Choroid plexus epithelial cell (primary cell): ENCODE measurements at regions not wholly inside any gene's neighbourhood (a gene's known extent, or its start where the extent isn't known, plus 50 kb on each side); places are given as distances from the start of the nearest gene placed in this dataset.

Source experiments
- DNase-seq: peaks from one replicate; pipeline ENCODE4 v3.0.0-alpha.2; 2010; ENCODE audit warnings: low read depth
- H3K4me3 ChIP-seq: 2 replicates; pipeline ENCODE4 v1.5.1; 2011; ENCODE audit warnings: low read depth, mild to moderate bottlenecking, control low read depth, low read length, moderate library complexity
- TF ChIP-seq, protein P1 (sequence below): conservative IDR thresholded peaks from 2 replicates; pipeline ENCODE4 v1.5.1; 2011; ENCODE audit warnings: low read depth, mild to moderate bottlenecking, control low read depth, inconsistent platforms, low read length, moderate library complexity

DNA sequence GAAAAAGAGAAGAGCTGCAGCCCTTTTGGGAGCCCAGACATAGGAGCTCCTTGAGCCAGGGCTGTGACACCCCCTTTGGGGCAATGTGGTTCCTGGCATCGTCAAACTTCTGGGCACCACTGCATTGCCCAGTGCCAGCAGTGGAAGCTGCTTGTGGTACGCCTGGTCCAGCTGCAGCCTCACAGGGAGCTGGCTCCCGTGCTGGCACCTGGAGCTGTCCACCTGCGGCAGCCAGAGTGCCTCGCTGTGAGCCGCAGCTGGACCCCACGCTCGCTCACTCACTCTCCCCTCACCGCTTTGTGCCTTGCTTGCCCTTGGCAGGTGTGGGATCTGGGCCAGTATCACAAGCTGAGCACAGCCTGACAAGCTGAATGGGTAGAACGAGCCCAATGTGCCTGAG lies 1150.8 kb upstream of the CDH6 start:
- TF ChIP-seq, protein P1, sequence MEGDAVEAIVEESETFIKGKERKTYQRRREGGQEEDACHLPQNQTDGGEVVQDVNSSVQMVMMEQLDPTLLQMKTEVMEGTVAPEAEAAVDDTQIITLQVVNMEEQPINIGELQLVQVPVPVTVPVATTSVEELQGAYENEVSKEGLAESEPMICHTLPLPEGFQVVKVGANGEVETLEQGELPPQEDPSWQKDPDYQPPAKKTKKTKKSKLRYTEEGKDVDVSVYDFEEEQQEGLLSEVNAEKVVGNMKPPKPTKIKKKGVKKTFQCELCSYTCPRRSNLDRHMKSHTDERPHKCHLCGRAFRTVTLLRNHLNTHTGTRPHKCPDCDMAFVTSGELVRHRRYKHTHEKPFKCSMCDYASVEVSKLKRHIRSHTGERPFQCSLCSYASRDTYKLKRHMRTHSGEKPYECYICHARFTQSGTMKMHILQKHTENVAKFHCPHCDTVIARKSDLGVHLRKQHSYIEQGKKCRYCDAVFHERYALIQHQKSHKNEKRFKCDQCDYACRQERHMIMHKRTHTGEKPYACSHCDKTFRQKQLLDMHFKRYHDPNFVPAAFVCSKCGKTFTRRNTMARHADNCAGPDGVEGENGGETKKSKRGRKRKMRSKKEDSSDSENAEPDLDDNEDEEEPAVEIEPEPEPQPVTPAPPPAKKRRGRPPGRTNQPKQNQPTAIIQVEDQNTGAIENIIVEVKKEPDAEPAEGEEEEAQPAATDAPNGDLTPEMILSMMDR, result no peak
- no peak overlapping the region for H3K4me3 ChIP-seq
- DNase-seq, result no peak

DNA sequence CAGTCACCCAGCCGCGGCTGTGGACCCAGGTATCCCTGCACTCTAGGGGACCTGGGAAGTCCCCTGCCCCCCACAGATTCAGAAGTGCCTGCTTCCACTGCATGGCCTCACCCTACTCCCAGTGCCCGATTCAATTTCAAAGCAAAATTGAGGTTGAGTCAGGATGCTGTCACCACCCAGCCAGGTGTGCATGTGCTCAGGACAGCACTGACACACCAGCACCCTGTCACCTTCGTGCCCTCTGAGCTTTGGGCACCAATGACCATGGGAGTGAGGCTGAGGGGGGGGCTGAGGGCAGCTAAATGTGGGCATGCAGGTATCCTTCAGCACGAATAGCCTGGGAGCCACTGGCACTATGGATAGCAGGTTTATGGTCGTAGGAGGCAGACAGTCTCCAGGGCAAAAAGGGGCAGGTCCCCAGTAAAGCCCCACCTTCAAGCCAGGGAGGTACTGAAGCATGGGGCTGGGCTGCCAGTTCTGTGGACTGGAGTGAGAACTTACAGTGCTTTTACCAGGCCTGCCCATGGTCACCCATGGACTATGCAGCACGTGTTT lies 1151.6 kb upstream of the CDH6 start:
- no peak for DNase-seq
- H3K4me3 ChIP-seq, result no peak overlapping the region
- TF ChIP-seq, protein P1, result no peak

DNA sequence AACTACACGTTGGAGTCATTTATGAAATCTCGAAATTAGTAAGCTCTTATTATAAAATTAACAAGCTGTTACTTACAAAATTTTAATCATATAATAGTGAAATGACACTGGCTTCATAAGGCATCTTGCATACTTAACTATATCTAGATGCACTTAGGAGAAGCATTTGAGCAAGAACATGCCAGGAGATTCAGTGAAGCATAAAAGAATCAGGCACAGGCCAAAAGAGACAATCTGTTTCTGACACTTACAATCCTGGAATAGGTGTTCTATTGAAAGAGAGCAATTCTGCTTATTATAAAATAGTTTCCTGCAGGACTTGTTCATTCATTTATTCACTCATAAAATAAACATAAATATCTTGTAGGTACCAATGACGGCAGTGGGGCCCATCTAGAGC lies 1152.2 kb upstream of the CDH6 start:
- DNase-seq, result no peak

DNA sequence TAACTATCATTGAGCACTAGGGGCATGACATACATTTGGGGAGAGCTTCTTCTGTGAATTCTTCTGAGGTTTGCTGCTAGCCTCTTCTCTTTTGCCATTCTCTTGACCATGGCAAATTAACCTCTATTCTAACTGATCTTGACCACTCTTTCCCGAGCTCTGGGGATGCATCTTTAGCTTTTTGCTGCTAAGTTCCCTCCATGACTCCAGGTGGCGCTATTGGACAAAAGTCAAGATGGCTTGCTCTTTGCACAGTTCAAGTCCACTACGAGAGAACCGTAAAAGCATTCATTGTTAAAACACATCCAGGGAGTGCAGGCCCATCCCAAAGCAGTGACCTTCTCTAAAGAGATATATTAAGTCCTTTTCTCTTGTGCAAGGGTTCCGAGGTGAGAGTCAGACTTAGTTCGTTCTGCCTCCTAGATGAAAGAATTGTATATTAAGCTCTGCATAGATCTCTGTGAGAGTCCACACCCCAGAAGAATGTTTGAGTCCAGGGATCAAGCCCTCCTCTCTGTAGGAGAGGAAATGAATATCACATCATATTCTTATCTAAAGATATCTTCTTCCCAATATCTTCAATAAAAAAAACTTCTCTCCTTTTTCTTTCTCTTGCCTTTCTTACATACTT lies 1152.9 kb upstream of the CDH6 start:
- TF ChIP-seq, protein P1, result peak; percentile 99
- peak; percentile 93 for DNase-seq
- no peak overlapping the region for H3K4me3 ChIP-seq

More for the DNA sequence above, 1152.2 kb upstream of the CDH6 start:
- no peak overlapping the region for H3K4me3 ChIP-seq
- TF ChIP-seq, protein P1, result no peak

DNA sequence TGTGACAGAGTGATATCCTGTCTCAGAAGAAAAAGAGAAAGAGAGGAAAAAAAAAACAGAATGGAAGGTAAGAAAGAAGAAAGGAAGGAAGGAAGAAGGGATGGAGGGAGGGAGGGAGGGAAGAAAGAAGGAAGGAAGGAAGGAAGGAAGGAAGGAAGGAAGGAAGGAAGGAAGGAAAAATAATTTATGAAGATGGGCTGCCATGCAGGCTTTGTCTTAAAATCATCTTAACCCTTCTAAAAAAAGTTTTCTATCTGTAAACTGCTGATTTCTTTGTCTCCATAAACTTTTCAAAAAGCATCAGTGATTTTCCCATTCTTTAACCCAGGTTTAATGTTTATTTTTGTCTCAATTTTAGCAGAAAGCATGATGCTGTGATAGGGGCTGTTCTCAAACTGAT lies 1154.1 kb upstream of the CDH6 start:
- TF ChIP-seq, protein P1, result no peak
- H3K4me3 ChIP-seq, result no peak overlapping the region
- no peak for DNase-seq

DNA sequence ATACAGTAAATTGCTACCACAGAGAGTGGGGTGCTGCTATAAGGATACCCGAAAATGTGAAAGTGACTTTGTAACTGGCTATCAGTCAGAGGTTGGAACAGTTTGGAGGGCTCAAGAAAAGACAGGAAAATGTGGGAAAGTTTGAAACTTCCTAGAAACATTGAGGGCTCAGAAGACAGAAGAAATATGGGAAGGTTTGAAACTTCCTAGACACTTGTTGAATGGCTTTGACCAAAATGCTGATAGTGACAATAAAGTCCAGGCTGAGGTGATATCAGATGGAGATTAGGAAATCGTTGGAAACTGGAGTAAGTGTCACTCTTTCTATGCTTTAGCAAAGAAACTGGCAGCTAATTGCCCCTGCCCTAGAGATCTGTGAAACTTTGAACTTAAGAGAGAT lies 1158.6 kb upstream of the CDH6 start:
- DNase-seq, result no peak
- H3K4me3 ChIP-seq, result no peak overlapping the region

More for the DNA sequence above, 1158.6 kb upstream of the CDH6 start:
- TF ChIP-seq, protein P1, result no peak
